ENCODE measurements at regions not wholly inside any gene's neighbourhood (a gene's known extent, or its start where the extent isn't known, plus 50 kb on each side); places are given as distances from the start of the nearest gene placed in this dataset.

- H3K4me1 Mint-ChIP-seq (ENCODE audit: low read depth), result no peaks in the 10 kb centered on the region
- DNase-seq (ENCODE audit: low spot score, unreplicated experiment), result no peak
- no peak overlapping the region for H3K4me3 Mint-ChIP-seq (ENCODE audit: low read depth)
- H3K27me3 Mint-ChIP-seq, result no peaks in the 10 kb centered on the region
- TF ChIP-seq CTCF (IDR thresholded peaks at IDR 0.05; ENCODE audit: unreplicated experiment), result no peak
- H3K9me3 Mint-ChIP-seq (ENCODE audit: low read depth), result peaks cover 18% of the 10 kb centered on the region
- H3K27ac Mint-ChIP-seq, result no peak overlapping the region
- no peaks in the 10 kb centered on the region for H3K36me3 Mint-ChIP-seq (ENCODE audit: insufficient read depth)
Measured at GRCh38 chr3:59653405-59654122, 603.7 kb upstream of the CFAP20DC start.

GRCh38 chr3:59644479-59645402, 594.9 kb upstream of the CFAP20DC start:
- H3K36me3 Mint-ChIP-seq (ENCODE audit: insufficient read depth), result no peaks in the 10 kb centered on the region
- H3K27me3 Mint-ChIP-seq, result peaks cover 22% of the 10 kb centered on the region
- H3K4me1 Mint-ChIP-seq (ENCODE audit: low read depth), result no peaks in the 10 kb centered on the region
- peaks cover 12% of the 10 kb centered on the region for H3K9me3 Mint-ChIP-seq (ENCODE audit: low read depth)
- no peak overlapping the region for H3K27ac Mint-ChIP-seq
- TF ChIP-seq CTCF (IDR thresholded peaks at IDR 0.05; ENCODE audit: unreplicated experiment), result no peak
- no peak for DNase-seq (ENCODE audit: low spot score, unreplicated experiment)
- H3K4me3 Mint-ChIP-seq (ENCODE audit: low read depth), result no peak overlapping the region

- H3K4me3 Mint-ChIP-seq (ENCODE audit: low read depth), result no peak overlapping the region
- peaks cover 22% of the 10 kb centered on the region for H3K27me3 Mint-ChIP-seq
Measured at GRCh38 chr3:59641169-59641899, 591.5 kb upstream of the CFAP20DC start.

GRCh38 chr3:59632760-59633573, 583.1 kb upstream of the CFAP20DC start:
- peak overlapping the region; percentile 65 for H3K27ac Mint-ChIP-seq
- no peaks in the 10 kb centered on the region for H3K27me3 Mint-ChIP-seq
- no peak overlapping the region for H3K4me3 Mint-ChIP-seq (ENCODE audit: low read depth)
- H3K9me3 Mint-ChIP-seq (ENCODE audit: low read depth), result peaks cover 3% of the 10 kb centered on the region
- no peaks in the 10 kb centered on the region for H3K36me3 Mint-ChIP-seq (ENCODE audit: insufficient read depth)
- peaks cover 20% of the 10 kb centered on the region for H3K4me1 Mint-ChIP-seq (ENCODE audit: low read depth)
- no peak for DNase-seq (ENCODE audit: low spot score, unreplicated experiment)
- no peak for TF ChIP-seq CTCF (IDR thresholded peaks at IDR 0.05; ENCODE audit: unreplicated experiment)

More at GRCh38 chr3:59641169-59641899, 591.5 kb upstream of the CFAP20DC start:
- Mint-ChIP-seq H3K9me3 (ENCODE audit: low read depth) (no peaks in the 10 kb centered on the region), H3K27ac (no peak overlapping the region), H3K4me1 (ENCODE audit: low read depth) (peaks cover under 1% of the 10 kb centered on the region), H3K36me3 (ENCODE audit: insufficient read depth) (no peaks in the 10 kb centered on the region)
- no peak for TF ChIP-seq CTCF (IDR thresholded peaks at IDR 0.05; ENCODE audit: unreplicated experiment)
- DNase-seq (ENCODE audit: low spot score, unreplicated experiment), result no peak

All from progenitor cell of endocrine pancreas (in vitro differentiated cells).